ENCODE measurements at regions not wholly inside any gene's neighbourhood (a gene's known extent, or its start where the extent isn't known, plus 50 kb on each side); places are given as distances from the start of the nearest gene placed in this dataset.
"Not testable (repeated sequence)": the region's sequence is repeated elsewhere in the genome, so short reads cannot be mapped to it uniquely, and the experiment has no call there.

- TF ChIP-seq SMARCA5 (IDR thresholded peaks at IDR 0.05) (no peak), WRNIP1 (IDR thresholded peaks at IDR 0.05; ENCODE audit: borderline replicate concordance, low read depth, low read length) (no peak), CBFB (IDR thresholded peaks at IDR 0.05; ENCODE audit: low read depth) (no peak), POLR2AphosphoS2 (IDR thresholded peaks at IDR 0.05; ENCODE audit: low read depth, low read length) (no peak), TCF12 (IDR thresholded peaks at IDR 0.05; ENCODE audit: low read depth, low read length) (no peak), MEF2A (IDR thresholded peaks at IDR 0.05; ENCODE audit: insufficient read depth, low read depth, low read length) (no peak)
Observed at GRCh38 chr13:65275108-65275507, 1955.0 kb downstream of the PCDH9 start (continued).

- H3K4me1 ChIP-seq (ENCODE audit: control insufficient read depth, insufficient read depth, low read length); SMC1A ChIA-PET (ENCODE audit: uncharacterized antibody, unreplicated experiment); RAD21 ChIA-PET (ENCODE audit: unreplicated experiment); H3K9me3 ChIP-seq (replicated peaks; ENCODE audit: control insufficient read depth, insufficient read depth, low read length); H4K20me1 ChIP-seq (ENCODE audit: control insufficient read depth, insufficient read depth); BruUV-seq (replicated peaks); POLR2A ChIA-PET; in situ Hi-C loops (cut with MboI); H3K79me2 ChIP-seq (ENCODE audit: control insufficient read depth, insufficient read depth, low read length); H3K4me3 ChIP-seq; H3K36me3 ChIP-seq (ENCODE audit: control insufficient read depth in 2 of 2, insufficient read depth in 2 of 2, low read length in 1 of 2); H3K4me2 ChIP-seq (ENCODE audit: control insufficient read depth, insufficient read depth); H3K27me3 ChIP-seq (replicated peaks in 1 of 2; ENCODE audit: control insufficient read depth in 2 of 2, insufficient read depth in 2 of 2, low read length in 1 of 2); H2AFZ ChIP-seq (ENCODE audit: control insufficient read depth, low read depth, low read length); CTCF ChIA-PET; H3K27ac ChIP-seq (ENCODE audit: control insufficient read depth, insufficient read depth); ATAC-seq; intact Hi-C loops (cut with micrococcal nuclease; ENCODE audit: unreplicated experiment); DNase-seq (ENCODE audit: low read depth, low spot score); FAIRE-seq; H3K9ac ChIP-seq (ENCODE audit: control insufficient read depth, insufficient read depth, low read length): not testable (repeated sequence)
- 12% methylated on average over 6 of the region's 6 CpGs for WGBS (ENCODE audit: insufficient coverage, insufficient replicate concordance, low lambda C conversion rate, missing lambda C conversion rate)
Observed at GRCh38 chr13:65273811-65274420, 1956.2 kb downstream of the PCDH9 start.

GRCh38 chr13:65268009-65268408 lies 1962.1 kb downstream of the PCDH9 start:
- H3K4me1 ChIP-seq (ENCODE audit: control insufficient read depth, insufficient read depth, low read length), result no peaks in the 10 kb centered on the region
- no peaks in the 10 kb centered on the region for H3K27me3 ChIP-seq (replicated peaks in 1 of 2; ENCODE audit: control insufficient read depth in 2 of 2, insufficient read depth in 2 of 2, low read length in 1 of 2)
- ChIA-PET POLR2A (no interaction called here), CTCF (no interaction called here), SMC1A (ENCODE audit: uncharacterized antibody, unreplicated experiment) (interaction anchor here (0.8 kb wide), 2 partner anchors 20 to 308 kb away, joined by 3 to 4 read pairs; no protein-coding TSS in a partner anchor), RAD21 (ENCODE audit: unreplicated experiment) (no interaction called here)
- H2AFZ ChIP-seq (ENCODE audit: control insufficient read depth, low read depth, low read length), result no peak overlapping the region
- in situ Hi-C loops (cut with MboI) (no loop called here), intact Hi-C loops (cut with micrococcal nuclease; ENCODE audit: unreplicated experiment) (no loop called here)
- H3K4me2 ChIP-seq (ENCODE audit: control insufficient read depth, insufficient read depth), result no peak overlapping the region
- ATAC-seq (no peak), FAIRE-seq (no peak), DNase-seq (ENCODE audit: low read depth, low spot score) (no peak)
- BruUV-seq (replicated peaks), result no TSS peak
- H3K27ac ChIP-seq (ENCODE audit: control insufficient read depth, insufficient read depth), result no peak overlapping the region
- H3K9me3 ChIP-seq (replicated peaks; ENCODE audit: control insufficient read depth, insufficient read depth, low read length), result no peaks in the 10 kb centered on the region; the same call in 2 of the 3 replicates
- no peak overlapping the region for H3K9ac ChIP-seq (ENCODE audit: control insufficient read depth, insufficient read depth, low read length)
- no peaks in the 10 kb centered on the region for H3K36me3 ChIP-seq (ENCODE audit: control insufficient read depth in 2 of 2, insufficient read depth in 2 of 2, low read length in 1 of 2)
- no peaks in the 10 kb centered on the region for H3K79me2 ChIP-seq (ENCODE audit: control insufficient read depth, insufficient read depth, low read length)
- H4K20me1 ChIP-seq (ENCODE audit: control insufficient read depth, insufficient read depth), result no peaks in the 10 kb centered on the region
- TF ChIP-seq RFX5 (IDR thresholded peaks at IDR 0.05; ENCODE audit: low read depth, low read length), result no peak
- no peak for TF ChIP-seq USF1 (IDR thresholded peaks at IDR 0.05; ENCODE audit: borderline replicate concordance, extremely low read length, insufficient read depth, low read depth, low read length)
- no peak for TF ChIP-seq E4F1 (IDR thresholded peaks at IDR 0.05; ENCODE audit: borderline replicate concordance, partially characterized antibody)
- TF ChIP-seq MYC (IDR thresholded peaks at IDR 0.05; ENCODE audit: insufficient read depth, insufficient read length, insufficient replicate concordance, low read length, severe bottlenecking), result no peak
- H3K4me3 ChIP-seq, result no peak overlapping the region
